ENCODE measurements at regions not wholly inside any gene's neighbourhood (a gene's known extent, or its start where the extent isn't known, plus 50 kb on each side); places are given as distances from the start of the nearest gene placed in this dataset.

DNA sequence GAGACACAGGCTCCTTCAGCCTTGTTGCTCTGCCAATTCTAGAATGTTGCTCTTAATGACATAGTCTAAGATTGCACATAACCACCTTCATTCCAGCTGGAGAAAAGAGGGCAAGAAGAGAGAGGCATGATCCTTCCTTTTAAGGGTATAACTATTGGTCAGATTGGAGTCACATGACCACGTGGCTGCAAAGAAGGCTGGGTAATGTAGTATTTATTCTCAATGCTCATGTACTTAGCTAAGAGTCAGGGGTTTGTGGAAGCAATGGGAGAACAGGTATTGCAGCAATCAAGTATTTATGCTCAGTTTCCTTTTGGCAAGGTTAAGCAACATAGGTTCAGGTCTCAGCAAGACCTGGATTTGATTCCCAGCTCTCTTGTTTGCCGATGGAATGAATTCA, 298.8 kb upstream of the TBX3 start:
- Histone ChIP-seq H3K4me3 (no peak overlapping the region), H3K4me1 (no peaks in the 10 kb centered on the region), H3K27me3 (no peaks in the 10 kb centered on the region), H3K9me3 (no peaks in the 10 kb centered on the region), H3K27ac (no peak overlapping the region), H3K36me3 (no peaks in the 10 kb centered on the region)
- no peak for ATAC-seq
- no peak for DNase-seq
- intact Hi-C loops (cut with DNase I; ENCODE audit: low total_unique reads), result no loop called here
- in situ Hi-C loops (cut with MboI; ENCODE audit: low sequenced_read_pairs in 4 of 4), result loop anchor here in 1 of 4 donors (25.0 kb wide), 1 partner anchor 105 kb away; no protein-coding TSS in a partner anchor
- TF ChIP-seq POLR2A (IDR thresholded peaks at IDR 0.05), result no peak
- TF ChIP-seq, protein P1, sequence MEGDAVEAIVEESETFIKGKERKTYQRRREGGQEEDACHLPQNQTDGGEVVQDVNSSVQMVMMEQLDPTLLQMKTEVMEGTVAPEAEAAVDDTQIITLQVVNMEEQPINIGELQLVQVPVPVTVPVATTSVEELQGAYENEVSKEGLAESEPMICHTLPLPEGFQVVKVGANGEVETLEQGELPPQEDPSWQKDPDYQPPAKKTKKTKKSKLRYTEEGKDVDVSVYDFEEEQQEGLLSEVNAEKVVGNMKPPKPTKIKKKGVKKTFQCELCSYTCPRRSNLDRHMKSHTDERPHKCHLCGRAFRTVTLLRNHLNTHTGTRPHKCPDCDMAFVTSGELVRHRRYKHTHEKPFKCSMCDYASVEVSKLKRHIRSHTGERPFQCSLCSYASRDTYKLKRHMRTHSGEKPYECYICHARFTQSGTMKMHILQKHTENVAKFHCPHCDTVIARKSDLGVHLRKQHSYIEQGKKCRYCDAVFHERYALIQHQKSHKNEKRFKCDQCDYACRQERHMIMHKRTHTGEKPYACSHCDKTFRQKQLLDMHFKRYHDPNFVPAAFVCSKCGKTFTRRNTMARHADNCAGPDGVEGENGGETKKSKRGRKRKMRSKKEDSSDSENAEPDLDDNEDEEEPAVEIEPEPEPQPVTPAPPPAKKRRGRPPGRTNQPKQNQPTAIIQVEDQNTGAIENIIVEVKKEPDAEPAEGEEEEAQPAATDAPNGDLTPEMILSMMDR (IDR thresholded peaks at IDR 0.05 in 4 of 5, conservative IDR thresholded peaks at IDR 0.05 in 1 of 5), result no peak

DNA sequence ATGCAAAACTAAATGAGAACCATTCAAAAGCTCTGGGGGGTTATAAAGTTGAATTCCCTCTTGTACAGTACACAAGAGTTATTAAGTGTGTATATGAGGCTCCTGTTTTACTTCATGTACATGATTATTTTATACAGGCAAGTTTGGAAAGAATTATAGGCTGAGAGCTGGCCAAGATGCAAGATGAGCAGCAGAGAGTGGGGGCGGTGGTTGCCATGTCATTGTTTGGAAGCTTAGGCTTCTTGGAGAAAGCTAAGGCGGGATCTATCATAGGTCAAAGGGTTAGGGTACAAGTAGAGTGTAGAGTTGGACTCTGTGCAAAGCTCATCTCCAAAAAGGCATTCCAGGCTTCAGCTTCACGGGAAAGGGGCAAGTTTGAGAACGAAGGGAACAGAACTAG, 297.1 kb upstream of the TBX3 start:
- Histone ChIP-seq H3K36me3 (no peaks in the 10 kb centered on the region), H3K27ac (no peak overlapping the region)

DNA sequence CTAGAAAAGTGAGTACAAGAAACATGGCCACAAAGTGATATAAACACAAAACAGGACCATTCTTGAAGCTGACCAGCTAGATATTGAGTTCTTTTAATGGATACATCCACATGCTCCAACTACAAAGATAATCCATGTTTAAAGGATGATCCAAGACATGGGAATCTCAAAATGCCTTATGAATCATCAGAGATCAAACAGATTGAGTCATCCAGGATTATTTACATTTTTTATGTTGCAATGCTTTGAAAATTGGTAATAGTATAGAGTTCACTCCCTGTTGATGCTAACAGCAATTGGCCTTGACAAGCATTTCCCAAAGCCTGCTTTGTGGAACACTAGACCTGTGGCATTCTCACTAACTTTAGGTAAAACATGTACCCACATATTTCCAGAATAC, 293.0 kb upstream of the TBX3 start:
- TF ChIP-seq POLR2A (IDR thresholded peaks at IDR 0.05), result no peak
- TF ChIP-seq, protein P1 (IDR thresholded peaks at IDR 0.05 in 4 of 5, conservative IDR thresholded peaks at IDR 0.05 in 1 of 5), result no peak
- Histone ChIP-seq H3K36me3 (no peaks in the 10 kb centered on the region), H3K27ac (no peak overlapping the region), H3K9me3 (no peaks in the 10 kb centered on the region), H3K4me3 (no peak overlapping the region), H3K4me1 (no peaks in the 10 kb centered on the region), H3K27me3 (no peaks in the 10 kb centered on the region)
- DNase-seq (no peak), ATAC-seq (no peak)
- intact Hi-C loops (cut with DNase I; ENCODE audit: low total_unique reads), result no loop called here
- in situ Hi-C loops (cut with MboI; ENCODE audit: low sequenced_read_pairs in 4 of 4), result loop anchor here in 1 of 4 donors (25.0 kb wide), 1 partner anchor 110 kb away; no protein-coding TSS in a partner anchor

More for the DNA sequence above, 297.1 kb upstream of the TBX3 start:
- Histone ChIP-seq H3K27me3 (no peaks in the 10 kb centered on the region), H3K4me3 (no peak overlapping the region), H3K4me1 (no peaks in the 10 kb centered on the region), H3K9me3 (no peaks in the 10 kb centered on the region)
- ATAC-seq (no peak), DNase-seq (no peak)
- TF ChIP-seq, protein P1 (IDR thresholded peaks at IDR 0.05 in 4 of 5, conservative IDR thresholded peaks at IDR 0.05 in 1 of 5), result no peak
- no peak for TF ChIP-seq POLR2A (IDR thresholded peaks at IDR 0.05)
- in situ Hi-C loops (cut with MboI; ENCODE audit: low sequenced_read_pairs in 4 of 4) (loop anchor here in 1 of 4 donors (25.0 kb wide), 1 partner anchor 106 kb away; no protein-coding TSS in a partner anchor), intact Hi-C loops (cut with DNase I; ENCODE audit: low total_unique reads) (no loop called here)

DNA sequence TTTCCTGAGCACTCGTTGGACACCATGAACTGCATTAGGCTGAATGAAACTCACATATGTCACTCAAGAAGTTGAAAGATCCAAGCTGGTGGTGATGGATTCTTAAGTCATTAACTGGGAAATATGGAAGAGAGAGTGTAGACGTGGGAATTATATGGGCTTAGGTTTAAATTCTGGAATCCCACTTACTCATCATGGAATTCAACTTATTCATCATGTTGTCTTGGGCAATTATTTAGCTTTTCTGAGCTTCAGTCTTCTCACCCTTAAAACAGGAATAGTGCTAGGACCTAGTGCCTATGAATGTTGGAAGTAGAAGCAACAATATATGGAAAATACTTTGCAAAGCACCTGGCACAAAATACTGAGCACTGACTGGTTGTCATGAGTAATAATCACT, 292.4 kb upstream of the TBX3 start:
- no peak overlapping the region for H3K4me3 ChIP-seq
- H3K9me3 ChIP-seq, result no peaks in the 10 kb centered on the region
- DNase-seq (no peak), ATAC-seq (no peak)
- TF ChIP-seq, protein P1 (IDR thresholded peaks at IDR 0.05 in 4 of 5, conservative IDR thresholded peaks at IDR 0.05 in 1 of 5), result no peak
- TF ChIP-seq POLR2A (IDR thresholded peaks at IDR 0.05), result no peak
- H3K4me1 ChIP-seq, result no peaks in the 10 kb centered on the region
- in situ Hi-C loops (cut with MboI; ENCODE audit: low sequenced_read_pairs in 4 of 4), result loop anchor here in 1 of 4 donors (25.0 kb wide), 1 partner anchor 111 kb away; no protein-coding TSS in a partner anchor
- H3K27me3 ChIP-seq, result no peaks in the 10 kb centered on the region
- intact Hi-C loops (cut with DNase I; ENCODE audit: low total_unique reads), result no loop called here
- H3K27ac ChIP-seq, result no peak overlapping the region
- H3K36me3 ChIP-seq, result no peaks in the 10 kb centered on the region

Measured in gastrocnemius medialis (tissue), 4 donors.